ENCODE measurements at regions not wholly inside any gene's neighbourhood (a gene's known extent, or its start where the extent isn't known, plus 50 kb on each side); places are given as distances from the start of the nearest gene placed in this dataset.

DNA sequence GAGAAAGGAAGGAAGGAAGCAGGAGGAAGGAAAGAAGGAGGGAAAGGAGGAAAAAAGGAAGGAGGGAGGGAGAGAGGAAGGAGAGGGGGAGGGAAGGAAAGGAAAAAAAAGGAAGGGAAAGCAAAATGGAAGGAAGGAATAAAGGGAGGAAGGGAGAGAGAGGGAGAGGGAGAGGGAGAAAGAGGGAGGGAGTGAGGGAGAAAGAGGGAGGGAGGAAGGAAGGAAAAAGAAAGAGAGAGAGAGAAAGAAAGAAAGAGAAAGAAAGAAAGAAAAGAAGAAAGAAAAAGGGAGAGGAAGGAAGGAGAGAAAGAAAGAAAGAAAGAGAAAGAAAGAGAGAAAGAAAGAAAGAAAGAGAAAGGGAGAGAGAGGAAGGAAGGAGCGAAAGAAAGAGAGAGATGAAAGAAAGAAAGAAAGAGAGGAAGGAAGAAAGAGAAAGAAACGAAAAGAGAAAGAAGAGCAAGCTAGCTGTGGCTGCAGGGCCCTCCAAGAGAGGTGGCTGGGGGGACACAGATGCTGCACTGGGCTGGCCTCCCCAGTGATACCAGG lies 472.4 kb upstream of the MGMT start:
- no peak for DNase-seq

DNA sequence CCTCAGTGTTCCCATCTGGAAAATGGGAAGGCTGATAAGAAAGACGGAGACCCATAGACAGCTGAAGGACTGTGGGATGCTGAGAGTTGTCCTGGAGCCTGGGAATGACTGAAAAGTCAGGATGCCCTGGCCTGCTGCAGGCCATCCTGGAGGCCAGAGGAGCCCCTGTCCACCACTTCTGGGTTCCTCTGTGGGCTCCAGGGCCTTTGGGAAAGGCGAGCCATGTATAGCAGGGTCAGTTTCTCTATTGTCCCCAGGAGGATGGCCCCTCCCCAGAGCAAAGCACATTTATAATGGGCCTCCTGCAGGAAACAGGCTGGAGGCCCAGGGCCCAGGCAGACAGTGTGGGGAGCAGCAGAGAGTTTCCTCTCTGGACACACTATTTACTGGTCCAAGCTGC lies 471.4 kb upstream of the MGMT start:
- no peak for DNase-seq

DNA sequence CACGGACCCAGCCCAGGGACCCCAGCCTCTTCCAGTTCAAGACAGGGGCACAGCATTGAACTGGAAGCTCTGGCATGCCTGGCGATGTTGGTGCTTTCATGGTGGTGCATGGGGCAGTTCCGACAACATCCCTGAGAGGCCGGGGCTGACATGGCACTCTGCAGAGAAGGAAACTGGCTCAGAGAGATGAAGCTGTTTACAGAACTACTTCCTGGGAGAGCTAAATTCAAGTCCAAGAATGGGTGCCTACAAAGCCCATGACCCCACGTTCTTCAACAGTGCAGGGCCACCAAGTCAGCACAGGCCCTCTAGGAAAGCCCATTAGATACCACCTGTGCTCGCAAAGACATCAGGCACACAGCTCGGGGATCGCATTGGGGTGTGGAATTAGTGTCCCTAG lies 470.9 kb upstream of the MGMT start:
- no peak for DNase-seq

DNA sequence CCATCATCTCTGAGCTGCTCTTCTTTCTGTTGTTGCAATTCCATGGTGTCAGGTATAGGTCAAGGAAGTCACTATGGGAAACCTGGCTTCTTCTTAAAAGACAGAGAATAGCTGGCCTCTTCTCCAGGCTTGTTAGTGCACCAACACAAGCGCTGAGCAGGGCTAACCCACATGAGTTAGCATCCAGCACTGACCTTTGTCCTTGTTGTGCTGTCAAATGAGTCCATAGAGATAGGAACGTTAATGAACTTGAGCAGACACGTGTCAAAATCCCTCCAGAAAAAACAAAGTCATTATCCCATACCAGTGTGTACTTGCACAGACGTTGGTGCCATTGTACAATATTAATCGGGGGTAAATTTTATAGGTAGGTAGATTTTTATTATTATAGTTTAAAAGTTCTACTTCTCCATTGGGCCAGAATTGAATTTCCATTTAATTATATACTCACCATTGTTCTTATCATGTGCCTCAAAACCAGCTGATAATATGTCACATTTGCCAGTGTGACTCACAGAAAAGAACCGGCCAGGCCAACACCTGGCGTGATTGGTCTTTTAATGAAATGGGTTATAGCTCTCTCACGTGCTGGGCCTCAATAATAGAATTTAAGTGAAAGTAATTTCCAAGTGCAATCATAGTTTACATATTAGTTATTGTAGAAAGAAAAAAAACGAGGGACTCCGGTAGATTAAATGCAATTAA lies 468.8 kb upstream of the MGMT start:
- DNase-seq, result no peak

DNA sequence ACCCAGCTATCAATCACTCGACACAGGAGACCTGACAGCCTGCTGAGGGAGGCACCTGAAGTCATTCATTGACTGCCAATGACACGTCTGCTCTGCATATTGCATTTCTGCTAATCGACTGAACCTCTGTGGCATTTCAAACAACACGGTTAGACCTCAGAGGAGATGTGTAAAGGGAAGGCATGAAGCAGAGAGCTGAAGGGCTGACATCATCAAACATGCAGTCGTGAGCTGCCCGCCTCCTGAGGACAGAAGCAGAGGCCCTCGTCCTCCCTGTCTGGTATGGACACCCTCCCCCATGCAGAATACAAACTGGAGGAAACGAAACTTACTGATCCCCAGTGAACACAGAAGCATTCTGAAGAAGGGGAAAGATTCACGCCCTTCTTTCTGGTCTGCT lies 462.6 kb upstream of the MGMT start:
- DNase-seq, result no peak

DNA sequence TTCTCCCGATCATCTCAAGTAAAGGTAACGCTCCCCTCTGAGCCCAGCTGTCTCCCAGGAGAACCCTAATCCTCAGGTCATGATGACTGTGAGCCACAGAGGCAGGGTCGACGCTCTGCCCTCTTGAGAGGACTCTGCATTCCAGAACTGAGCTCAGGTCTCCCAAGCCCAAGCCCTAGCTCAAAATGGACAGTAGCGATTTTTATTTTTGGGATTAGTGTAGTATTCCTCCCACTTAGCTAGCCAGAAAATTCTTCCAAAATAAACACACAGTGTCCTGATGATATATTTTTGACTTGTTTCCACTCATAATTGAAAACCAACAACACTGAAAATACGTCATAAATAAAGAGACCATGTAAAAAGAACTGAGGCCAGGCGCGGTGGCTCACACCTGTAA lies 462.0 kb upstream of the MGMT start:
- no peak for DNase-seq

DNA sequence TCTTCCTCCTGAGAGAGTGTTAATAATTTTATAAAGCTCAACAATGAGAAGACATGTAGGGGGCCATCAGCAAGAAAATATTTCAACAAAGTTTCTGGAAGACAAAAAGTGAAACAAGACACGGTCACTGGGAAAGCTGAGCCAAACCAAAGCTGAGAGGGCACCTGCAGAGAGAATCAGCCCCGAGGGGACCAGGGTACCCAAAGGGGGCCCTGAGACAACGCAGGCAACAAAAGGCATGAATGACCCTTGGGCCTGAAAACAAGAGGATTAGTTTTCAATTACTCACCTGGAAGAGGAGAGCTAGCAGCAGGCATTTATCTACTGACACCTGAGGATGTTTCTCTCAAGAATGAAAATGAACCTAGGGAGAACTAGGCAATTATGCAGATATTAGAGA lies 461.2 kb upstream of the MGMT start:
- no peak for DNase-seq

DNA sequence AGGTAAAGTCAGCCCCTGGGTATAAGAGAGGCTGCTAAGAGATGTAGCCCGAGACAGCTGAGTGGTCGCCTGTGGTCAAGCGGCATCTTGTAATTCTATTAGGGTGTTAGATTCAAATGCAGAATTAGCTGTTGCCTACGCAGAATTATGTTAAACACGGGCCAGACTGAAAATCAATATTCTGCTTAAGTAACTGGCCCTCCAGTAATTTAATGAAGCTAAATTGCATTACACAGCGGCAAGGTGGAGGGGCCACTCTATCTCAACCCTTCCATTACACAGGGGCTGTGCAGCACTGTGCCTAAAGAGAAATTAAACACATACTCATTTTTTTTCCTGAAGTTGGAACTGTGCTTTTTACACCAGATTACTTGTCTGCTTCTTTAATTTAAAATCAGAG lies 448.5 kb upstream of the MGMT start:
- DNase-seq, result no peak

DNA sequence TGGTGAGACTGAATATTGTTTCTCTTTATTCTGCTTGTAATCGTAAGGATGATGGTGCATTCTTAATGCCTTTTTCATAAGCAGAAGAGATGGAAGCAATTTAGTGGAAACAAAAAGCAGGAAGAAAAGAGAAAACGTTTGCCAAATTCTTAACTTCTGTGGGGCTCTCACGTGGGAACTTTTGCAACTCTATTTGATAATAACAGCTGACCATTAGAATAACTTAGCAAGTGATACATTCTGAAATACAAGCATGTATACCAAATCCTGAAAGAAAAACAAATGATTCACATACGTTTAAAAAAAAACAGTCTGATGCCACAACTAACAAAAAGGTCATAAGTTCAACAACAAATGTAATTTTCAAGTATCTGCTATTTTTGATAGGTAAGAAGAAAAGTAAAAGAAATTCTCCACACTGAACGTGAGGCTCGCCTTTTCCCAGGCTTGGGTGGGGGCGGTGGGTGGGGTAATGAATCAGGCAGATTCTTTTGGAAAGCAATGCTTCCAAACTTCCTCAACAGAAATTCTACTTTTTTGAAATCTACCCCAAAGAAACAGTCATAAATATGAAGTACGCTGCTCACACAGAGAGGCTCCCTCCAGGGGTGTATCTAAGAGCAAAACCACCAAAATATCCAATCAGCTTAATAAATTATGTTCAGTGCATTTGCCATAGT lies 446.2 kb upstream of the MGMT start:
- no peak for DNase-seq

DNA sequence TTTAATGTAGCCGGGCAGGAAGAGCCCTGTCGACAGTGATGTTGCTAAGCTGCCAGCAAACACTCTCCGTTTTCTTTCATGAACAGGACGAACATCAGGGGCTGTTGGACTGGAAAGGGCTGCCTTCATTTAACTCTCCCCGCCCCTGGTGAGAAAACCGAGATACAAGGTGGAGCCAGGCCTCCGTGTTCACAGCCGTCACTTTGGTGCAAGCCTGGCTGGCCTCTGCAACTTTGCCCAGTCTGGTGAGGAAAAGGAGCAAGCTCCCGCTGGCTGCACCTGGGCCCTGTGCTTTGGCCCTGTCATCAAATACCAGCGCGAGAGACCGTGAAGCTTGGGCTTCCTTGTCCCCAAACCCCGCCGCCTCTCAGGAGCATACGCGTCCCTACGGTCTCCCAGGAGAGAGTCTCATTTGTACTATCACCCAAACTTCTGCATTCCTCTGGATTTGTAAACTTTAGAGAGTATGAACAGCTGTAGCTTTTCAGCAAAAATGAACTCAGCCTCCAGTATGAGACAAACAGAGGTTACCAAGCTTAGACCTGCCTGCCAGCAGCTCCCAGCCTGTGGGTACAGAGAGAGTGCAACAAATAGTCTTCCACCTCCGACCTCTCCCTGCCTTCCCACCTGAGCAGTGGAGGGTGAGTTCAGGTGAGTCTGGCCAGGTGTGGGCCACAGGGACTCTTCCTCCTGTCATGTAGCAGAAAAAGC lies 445.3 kb upstream of the MGMT start:
- DNase-seq, result no peak

DNA sequence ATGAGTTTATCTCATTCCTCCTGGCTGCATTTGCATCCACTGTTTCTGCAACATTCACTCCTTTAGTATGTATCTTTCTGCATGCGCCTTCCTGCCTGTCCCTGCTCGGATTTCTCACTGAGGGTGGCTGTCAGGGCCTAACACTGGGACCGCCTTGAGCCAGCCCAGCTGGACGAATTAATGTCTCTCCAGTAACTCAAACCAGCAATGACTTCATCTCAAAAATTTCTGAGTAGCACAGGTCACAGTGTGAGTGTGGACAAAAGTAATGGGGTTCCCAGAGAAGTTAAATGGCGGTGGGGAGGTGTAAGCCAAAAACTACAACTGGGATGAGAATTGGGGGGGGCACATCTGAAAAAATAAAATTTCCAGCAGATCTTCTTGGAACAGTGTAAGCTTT lies 444.0 kb upstream of the MGMT start:
- no peak for DNase-seq

DNA sequence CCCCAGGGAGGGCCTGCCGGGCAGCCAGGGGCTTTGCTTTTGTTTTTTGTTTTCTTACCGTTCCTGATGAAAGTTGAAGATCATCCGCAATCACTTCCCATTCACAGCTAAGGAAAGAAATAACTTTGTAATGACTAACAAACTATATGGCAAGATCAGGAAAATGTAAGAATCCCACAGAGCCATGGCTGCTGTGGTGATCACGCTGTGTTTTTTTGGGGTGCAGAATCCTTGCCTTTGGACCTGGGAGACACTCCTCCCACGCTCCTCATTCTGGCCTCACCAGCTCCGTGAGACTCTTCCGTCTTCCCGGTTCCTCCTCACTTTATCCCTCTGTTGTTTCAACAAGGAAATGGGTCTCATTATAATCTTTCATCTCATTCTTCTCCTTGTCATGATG lies 443.0 kb upstream of the MGMT start:
- DNase-seq, result no peak

DNA sequence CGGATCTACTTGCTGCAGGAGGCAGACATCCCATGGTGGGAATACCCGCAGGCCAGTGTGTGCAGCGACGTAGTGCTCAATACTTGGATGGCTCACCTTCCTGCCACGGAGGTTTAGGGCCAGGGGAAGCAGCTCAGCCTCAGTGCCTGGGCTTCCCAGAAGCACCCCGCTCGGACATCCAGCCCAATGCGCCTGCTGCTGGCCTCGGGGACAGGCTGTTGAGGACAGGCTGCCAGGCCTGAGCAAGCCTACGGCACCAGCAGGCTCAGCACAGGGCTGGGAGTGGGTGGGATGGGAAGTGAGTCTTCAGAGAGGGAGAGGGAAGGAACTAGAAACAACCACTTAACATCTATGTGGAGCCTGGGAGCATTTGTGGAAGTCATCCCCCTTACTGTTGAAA lies 441.3 kb upstream of the MGMT start:
- DNase-seq, result no peak

DNA sequence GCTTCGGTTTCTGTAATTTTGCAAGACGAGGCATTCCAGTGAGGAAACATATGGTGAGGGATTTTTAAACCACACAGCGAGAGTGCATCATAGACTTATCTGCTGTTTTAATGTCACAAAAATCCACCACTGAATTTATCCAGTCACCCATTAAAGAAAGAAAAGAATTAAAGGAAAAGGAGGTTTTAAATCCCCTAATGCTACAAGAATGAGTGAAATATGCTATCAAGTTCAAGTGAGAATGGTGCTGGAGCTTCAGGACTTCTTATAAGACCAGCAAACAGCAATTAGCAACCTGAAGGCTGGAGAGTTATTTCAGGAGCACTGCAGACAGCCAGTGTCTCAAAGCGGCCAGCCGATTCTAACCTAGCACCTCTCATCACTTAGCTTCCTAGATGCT lies 439.1 kb upstream of the MGMT start:
- DNase-seq, result no peak

DNA sequence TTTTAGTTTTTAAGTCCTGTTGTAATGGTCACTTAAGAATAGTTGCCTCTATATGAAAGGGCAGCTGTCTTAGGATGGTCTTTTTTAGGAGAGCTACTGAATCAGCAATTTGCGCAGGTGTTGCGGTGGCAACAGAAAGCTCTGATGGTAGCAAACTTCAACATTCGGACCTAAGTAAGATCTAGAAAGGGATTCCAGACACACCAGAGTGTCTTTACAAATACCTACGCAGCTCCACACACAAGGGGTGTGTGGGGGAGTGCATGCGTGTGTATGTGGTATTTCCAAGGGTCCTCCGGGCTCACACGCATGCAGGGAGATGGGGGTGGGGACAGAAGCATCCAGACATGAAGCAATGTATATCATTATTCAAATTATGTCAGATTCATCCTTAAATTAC lies 438.6 kb upstream of the MGMT start:
- no peak for DNase-seq

DNA sequence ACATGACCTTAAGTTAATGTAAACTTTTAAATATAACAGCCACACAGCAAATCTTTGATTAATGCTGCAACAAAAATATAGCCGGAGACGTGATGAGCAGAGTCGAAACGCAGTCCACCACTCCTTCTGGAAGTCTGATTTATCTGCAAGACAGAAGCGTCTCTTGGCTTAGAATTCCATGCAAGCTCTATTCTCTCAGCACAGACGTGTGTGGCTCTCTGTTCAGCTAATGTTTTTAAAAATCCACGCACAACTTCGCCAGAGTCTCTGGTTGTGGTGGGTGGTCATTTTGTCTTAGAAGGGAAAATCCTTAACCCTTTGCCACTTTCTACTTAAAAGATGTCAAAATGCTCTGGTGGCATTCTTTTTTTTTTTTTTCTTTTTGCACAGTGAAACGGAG lies 438.0 kb upstream of the MGMT start:
- DNase-seq, result no peak

DNA sequence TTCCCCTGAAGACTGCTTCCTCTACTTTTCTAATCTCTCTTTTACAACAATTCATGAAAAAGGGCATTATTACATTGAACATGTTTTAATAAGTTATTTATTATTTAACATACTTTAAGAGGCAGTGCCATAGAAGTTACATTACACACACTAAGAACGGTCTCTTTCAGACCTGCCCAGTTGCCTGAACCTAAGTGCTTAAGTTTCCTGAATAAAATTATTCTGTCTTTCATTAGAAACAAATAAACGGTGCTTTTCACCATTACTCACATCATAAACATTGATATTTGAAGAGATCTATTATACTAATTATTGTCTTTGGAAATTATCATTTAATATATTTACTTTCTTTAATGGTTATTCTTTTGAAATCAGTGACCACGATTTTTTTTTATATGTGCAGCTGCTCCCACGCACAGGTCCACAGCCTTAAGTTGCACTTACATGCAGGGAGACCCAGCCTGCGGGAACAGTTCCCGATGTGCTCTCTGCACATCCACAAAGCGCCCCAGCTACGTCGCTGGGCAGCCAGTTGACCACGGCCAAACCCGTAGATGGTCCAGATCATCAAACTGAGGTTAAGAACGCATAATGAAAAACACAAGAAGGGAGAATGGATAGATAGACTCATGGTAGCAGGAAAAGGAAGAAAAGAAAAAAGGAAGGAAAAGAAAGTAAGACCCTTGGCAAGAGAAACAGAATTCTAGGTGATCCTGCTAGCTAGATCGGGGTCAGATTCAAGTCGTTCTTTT lies 437.0 kb upstream of the MGMT start:
- no peak for DNase-seq

DNA sequence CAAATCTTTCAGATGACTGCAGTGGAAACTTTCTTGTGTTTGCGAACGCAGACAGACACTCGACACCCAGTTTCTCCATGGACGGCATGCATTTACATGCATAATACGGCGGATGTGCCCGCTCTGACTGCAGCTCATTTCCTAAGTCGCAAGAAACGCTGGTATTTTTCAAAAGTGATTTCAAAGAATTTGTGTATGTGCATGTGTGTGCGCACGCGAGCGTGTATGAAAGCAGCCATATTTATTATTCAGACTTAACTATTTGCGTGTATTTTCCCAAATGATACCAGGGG lies 436.5 kb upstream of the MGMT start:
- no peak for DNase-seq

DNA sequence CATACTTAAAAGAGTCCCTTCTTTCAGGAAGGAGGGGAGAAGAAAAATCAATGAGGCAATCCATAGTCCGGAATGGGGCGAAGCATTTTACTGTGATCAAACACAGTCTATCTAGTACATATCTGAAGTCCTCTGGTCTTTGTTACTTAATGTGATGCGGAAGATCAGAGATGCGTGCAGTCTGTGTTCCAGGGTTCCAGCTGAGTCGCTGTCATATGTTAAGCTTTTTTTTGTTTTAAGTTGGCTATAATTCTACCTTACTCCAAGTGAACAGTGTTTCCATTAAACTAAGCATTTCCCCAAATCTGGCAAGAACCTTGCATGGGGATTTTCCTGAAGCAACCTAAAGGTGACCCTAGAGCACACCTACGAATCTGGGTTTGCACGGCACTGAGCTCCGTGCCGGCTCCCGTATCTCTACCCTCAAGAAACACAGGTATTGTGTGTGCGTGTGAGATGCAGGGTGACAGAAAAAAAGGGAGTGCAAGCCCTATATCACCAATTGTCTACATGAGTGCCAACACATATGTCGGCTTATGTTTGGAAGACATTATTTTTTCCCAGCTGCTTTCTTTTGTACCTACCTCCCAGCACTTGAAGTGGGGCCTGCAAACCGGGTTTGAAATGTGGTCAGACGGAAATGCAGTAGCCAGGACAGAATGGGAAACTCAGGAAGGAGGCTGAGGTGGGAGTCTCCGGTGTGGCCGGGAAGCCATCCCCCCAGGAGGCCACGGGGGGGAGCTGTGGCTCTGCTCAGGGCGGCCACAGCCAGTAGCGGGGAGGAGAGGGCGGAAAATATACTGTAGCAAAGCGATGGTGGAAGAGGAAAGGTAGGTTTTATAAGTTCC lies 435.8 kb upstream of the MGMT start:
- no peak for DNase-seq

DNA sequence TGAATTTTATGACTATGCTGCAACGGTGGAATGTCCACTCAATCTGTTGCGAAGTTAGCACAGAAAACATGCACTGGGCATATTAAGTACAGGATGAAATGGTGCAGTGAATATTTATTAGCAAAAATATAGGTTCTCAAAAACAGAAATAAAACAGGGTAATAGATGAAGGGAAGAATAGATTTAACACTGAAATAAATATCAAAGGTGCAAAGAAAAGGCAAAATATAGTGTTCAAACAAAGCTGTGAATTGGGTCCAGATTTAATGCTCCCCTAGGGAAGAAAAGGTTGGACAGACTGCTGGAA lies 435.2 kb upstream of the MGMT start:
- no peak for DNase-seq

DNA sequence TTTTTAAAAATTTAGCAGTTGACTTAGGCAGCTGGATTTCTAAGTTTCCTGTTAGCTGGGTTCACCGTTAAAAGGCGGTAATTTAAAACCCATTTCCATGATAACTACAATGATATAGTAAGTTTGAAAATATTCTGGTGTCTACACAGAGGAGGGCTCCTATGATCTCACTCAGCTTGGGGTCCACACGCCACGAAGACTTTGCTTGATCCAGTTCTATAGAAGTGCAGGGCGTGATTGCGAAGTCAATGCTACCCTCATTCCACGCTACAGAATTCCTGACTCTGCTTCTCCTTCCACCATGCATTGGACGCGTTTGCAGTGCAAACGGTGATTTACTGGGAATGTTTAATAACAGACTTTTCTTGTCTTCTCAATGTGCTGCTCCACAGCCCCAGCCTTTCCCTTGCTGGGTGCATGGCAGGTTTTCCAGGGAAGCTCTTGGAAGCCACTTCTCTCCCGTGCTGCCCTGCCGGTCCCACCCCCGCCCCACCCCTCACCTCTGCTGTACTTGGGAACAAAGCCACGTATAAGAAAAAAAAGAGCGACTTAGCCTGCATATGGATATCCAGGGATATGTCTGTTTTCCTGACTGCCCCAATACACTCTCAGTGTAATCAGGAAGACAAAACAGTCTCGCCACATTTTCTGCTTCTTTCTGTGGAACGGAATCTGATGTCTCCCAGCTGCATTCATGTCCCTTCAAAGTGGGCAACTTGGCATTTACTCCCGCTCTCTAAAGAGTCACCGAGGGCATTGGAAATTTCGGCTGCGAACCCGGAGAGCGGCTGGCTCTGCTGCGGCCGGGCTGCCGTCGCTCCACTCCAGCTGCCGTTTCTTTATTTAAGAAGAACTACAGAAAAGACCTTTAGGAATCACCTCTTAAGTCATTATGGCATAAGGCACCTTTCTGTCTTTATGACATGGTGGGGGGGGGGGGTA lies 434.4 kb upstream of the MGMT start:
- no peak for DNase-seq

DNA sequence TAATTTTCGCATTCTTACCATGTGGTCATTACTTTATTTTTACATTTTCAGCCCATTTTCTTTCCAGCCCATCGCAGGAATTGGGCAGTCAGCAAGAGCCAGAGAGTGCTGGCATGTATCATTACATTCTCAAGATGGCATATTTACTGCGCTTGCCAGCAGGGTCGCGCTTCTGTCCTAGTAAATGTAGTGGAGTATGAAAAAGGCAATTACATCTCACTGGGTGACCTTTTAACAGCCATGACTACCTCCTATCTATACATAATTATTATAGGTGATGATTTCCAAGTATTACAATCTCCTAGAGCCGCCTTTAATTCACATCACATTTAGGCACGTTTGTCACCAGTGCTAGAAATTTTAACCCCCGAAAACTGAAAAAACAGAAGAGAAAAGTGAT lies 433.7 kb upstream of the MGMT start:
- no peak for DNase-seq
